ENCODE measurements at regions not wholly inside any gene's neighbourhood (a gene's known extent, or its start where the extent isn't known, plus 50 kb on each side); places are given as distances from the start of the nearest gene placed in this dataset.

DNA sequence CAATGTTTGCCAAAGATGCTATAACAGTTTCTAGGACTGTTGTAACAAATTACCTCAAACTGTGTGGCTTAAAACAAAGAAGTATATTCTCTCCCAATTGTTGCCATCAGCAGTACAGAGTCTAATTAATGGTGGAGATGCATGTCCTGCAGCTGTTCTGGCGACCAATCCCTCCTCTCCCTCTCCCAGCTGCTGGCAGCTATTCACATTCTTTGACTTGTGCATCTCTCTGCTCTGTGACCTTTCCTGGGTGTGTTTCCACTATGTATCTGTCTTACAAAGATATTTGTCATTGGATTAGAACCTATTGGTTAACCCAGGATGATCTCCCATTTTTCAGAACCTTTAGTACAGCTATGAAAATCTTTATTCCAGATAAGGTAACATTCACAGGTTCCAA, 561.7 kb upstream of the POM121L12 start:
- no peak for TF ChIP-seq POLR2A (IDR thresholded peaks at IDR 0.05)
- TF ChIP-seq, protein P1, sequence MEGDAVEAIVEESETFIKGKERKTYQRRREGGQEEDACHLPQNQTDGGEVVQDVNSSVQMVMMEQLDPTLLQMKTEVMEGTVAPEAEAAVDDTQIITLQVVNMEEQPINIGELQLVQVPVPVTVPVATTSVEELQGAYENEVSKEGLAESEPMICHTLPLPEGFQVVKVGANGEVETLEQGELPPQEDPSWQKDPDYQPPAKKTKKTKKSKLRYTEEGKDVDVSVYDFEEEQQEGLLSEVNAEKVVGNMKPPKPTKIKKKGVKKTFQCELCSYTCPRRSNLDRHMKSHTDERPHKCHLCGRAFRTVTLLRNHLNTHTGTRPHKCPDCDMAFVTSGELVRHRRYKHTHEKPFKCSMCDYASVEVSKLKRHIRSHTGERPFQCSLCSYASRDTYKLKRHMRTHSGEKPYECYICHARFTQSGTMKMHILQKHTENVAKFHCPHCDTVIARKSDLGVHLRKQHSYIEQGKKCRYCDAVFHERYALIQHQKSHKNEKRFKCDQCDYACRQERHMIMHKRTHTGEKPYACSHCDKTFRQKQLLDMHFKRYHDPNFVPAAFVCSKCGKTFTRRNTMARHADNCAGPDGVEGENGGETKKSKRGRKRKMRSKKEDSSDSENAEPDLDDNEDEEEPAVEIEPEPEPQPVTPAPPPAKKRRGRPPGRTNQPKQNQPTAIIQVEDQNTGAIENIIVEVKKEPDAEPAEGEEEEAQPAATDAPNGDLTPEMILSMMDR (IDR thresholded peaks at IDR 0.05) = no peak
